NT2/D1 (cell line): ENCODE measurements at regions not wholly inside any gene's neighbourhood (a gene's known extent, or its start where the extent isn't known, plus 50 kb on each side); places are given as distances from the start of the nearest gene placed in this dataset.

Experiments used
- SUZ12 ChIP-seq: IDR thresholded peaks from 2 replicates; pipeline ENCODE4 v1.6.1; 2011; ENCODE audit not compliant: insufficient read length, insufficient read depth; ENCODE audit errors: extremely low read depth
- ZNF274 ChIP-seq: IDR thresholded peaks from 2 replicates; pipeline ENCODE4 v1.6.1; 2011; ENCODE audit warnings: mild to moderate bottlenecking, low read depth, low read length

GRCh38 chr12:13348464-13348863, 151.9 kb downstream of the EMP1 start:
- TF ChIP-seq SUZ12 (no peak), ZNF274 (no peak)
